Heart left ventricle (tissue), 13 donors: ENCODE measurements at regions not wholly inside any gene's neighbourhood (a gene's known extent, or its start where the extent isn't known, plus 50 kb on each side); places are given as distances from the start of the nearest gene placed in this dataset.

Source experiments
- POLR2A ChIP-seq, 2 donors: fragments of 450-650 bp; IDR thresholded peaks; one replicate each; pipeline ENCODE4 v1.6.1; 2017; ENCODE audit warnings: antibody characterized with exemption in 2 of 2, mild to moderate bottlenecking in 2 of 2, moderate library complexity in 2 of 2
- TF ChIP-seq, protein P1 (sequence below), 12 donors: fragments of 200-600 bp; sonication (generic) in 4 of 12; IDR thresholded peaks; one replicate each; pipeline versions ENCODE4 v1.5.0 to v1.8.0; 2018 to 2022; ENCODE audit warnings: antibody characterized with exemption in 12 of 12, mild to moderate bottlenecking in 5 of 12
- donor health status: ischemic (EF 13 %, LVEDD 7.1; RV severe dilation, severe dysfunction).
- donor health status: DM: no; HTN: yes; CAD: no.
- donor health status: DM: no; HTN: no; CAD: no.
- donor health status: ischemic (EF 25% LVEDD 6.9; RV normal size, moderate dysfunction).
- donor health status: ischemic (EF 25% LVEDD 5.7; RV mildly dilated, moderate dysfunction).
- donor health status: ischemic (EF 35%, LVEDD 5.7; RV mildly dilated, moderate dysfunction).
- donor health status: nonischemic (EF 11% LVEDD 7.7; RV severe dilation, severe dysfunction).
- donor health status: DM: yes; HTN: yes; CAD: no.
- donor health status: PGD.
- donor health status: ischemic (EF 29% LVEDD 5.4; RV normal size, mild dysfunction).
- donor health status: nonischemic (EF 23%, LVEDD 6.1; RV moderate dilation, normal function).

DNA sequence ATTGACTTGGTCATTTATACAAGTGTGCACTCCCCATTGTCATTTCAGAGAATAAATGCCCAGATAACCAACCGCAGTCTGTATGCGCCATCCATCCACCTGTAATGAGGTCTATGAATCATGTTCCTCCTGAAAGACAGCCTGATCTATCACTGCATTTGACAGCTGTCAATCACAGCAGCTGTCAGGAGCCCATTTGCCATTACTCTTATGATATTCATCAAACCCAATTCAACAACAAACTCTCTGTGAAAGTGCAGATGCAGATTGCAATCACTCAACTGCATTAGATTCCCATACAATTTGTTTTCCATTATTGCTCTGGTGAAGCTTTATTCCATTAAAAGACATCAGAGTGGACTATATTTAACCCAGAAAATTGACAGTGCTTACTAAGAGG, 586.9 kb upstream of the KIRREL3 start:
- TF ChIP-seq, protein P1, sequence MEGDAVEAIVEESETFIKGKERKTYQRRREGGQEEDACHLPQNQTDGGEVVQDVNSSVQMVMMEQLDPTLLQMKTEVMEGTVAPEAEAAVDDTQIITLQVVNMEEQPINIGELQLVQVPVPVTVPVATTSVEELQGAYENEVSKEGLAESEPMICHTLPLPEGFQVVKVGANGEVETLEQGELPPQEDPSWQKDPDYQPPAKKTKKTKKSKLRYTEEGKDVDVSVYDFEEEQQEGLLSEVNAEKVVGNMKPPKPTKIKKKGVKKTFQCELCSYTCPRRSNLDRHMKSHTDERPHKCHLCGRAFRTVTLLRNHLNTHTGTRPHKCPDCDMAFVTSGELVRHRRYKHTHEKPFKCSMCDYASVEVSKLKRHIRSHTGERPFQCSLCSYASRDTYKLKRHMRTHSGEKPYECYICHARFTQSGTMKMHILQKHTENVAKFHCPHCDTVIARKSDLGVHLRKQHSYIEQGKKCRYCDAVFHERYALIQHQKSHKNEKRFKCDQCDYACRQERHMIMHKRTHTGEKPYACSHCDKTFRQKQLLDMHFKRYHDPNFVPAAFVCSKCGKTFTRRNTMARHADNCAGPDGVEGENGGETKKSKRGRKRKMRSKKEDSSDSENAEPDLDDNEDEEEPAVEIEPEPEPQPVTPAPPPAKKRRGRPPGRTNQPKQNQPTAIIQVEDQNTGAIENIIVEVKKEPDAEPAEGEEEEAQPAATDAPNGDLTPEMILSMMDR (IDR thresholded peaks at IDR 0.05): no peak
- no peak for TF ChIP-seq POLR2A (IDR thresholded peaks at IDR 0.05)
